GM20431 (cell line): ENCODE measurements at regions not wholly inside any gene's neighbourhood (a gene's known extent, or its start where the extent isn't known, plus 50 kb on each side); places are given as distances from the start of the nearest gene placed in this dataset.

Experiments used
- in situ Hi-C: fragments of 300-500 bp; cut with MseI, MboI; formaldehyde crosslinking; loops from one replicate; pipeline ENCODE4 v1.15.0; 2020; ENCODE audit warnings: low sequenced_read_pairs; ENCODE audit not compliant: unreplicated experiment

- in situ Hi-C loops, result no loop called here
Observed at GRCh38 chr19:28987177-28987576, 225.8 kb downstream of the UQCRFS1 start.

- in situ Hi-C loops, result no loop called here
Observed at GRCh38 chr19:28985201-28985600, 227.8 kb downstream of the UQCRFS1 start.

GRCh38 chr19:28984315-28984714 is 228.6 kb downstream of the UQCRFS1 start:
- in situ Hi-C loops, result no loop called here

GRCh38 chr19:28983430-28983829 is 229.5 kb downstream of the UQCRFS1 start:
- in situ Hi-C loops, result no loop called here

GRCh38 chr19:28981994-28982393 is 231.0 kb downstream of the UQCRFS1 start:
- in situ Hi-C loops, result no loop called here

GRCh38 chr19:28981518-28981917 is 231.4 kb downstream of the UQCRFS1 start:
- in situ Hi-C loops, result no loop called here

- in situ Hi-C loops, result no loop called here
Observed at GRCh38 chr19:28980236-28980868, 232.6 kb downstream of the UQCRFS1 start.

- in situ Hi-C loops, result no loop called here
Observed at GRCh38 chr19:28977826-28978225, 235.1 kb downstream of the UQCRFS1 start.

GRCh38 chr19:28972058-28972852 is 240.7 kb downstream of the UQCRFS1 start:
- in situ Hi-C loops, result no loop called here

GRCh38 chr19:28971513-28971912 is 241.4 kb downstream of the UQCRFS1 start:
- in situ Hi-C loops, result no loop called here

- in situ Hi-C loops, result no loop called here
Observed at GRCh38 chr19:28971049-28971448, 241.9 kb downstream of the UQCRFS1 start.

- in situ Hi-C loops, result no loop called here
Observed at GRCh38 chr19:28968721-28969120, 244.2 kb downstream of the UQCRFS1 start.

- in situ Hi-C loops, result no loop called here
Observed at GRCh38 chr19:28966737-28967399, 246.1 kb downstream of the UQCRFS1 start.

- in situ Hi-C loops, result no loop called here
Observed at GRCh38 chr19:28964500-28964899, 248.5 kb downstream of the UQCRFS1 start.

- in situ Hi-C loops, result no loop called here
Observed at GRCh38 chr19:28963486-28964250, 249.3 kb downstream of the UQCRFS1 start.

- in situ Hi-C loops, result no loop called here
Observed at GRCh38 chr19:28961772-28962500, 251.0 kb downstream of the UQCRFS1 start.

GRCh38 chr19:28960986-28961705 is 251.8 kb downstream of the UQCRFS1 start:
- in situ Hi-C loops, result no loop called here

GRCh38 chr19:28960586-28960985 is 252.4 kb downstream of the UQCRFS1 start:
- in situ Hi-C loops, result no loop called here

- in situ Hi-C loops, result no loop called here
Observed at GRCh38 chr19:28956961-28957360, 256.0 kb downstream of the UQCRFS1 start.
